Stimulated activated effector memory CD8-positive, alpha-beta T cell treated with anti-CD3 and anti-CD28 coated beads, Interleukin-12 subunit alpha, Interleukin-12 subunit beta, amount 100 ng/mL, for 72 hours (primary cell): ENCODE measurements at regions not wholly inside any gene's neighbourhood (a gene's known extent, or its start where the extent isn't known, plus 50 kb on each side); places are given as distances from the start of the nearest gene placed in this dataset.

Experiments
- ATAC-seq: fragments of 150-1000 bp; cut with Tn5 transposase; 2 replicates; pipeline ENCODE4 v1.10.0; 2021
- DNase-seq, 2 donors: peaks; one replicate each; pipeline ENCODE4 v3.0.0; 2021 to 2022; ENCODE audit warnings: low spot score in 2 of 2
- H3K27ac Mint-ChIP-seq: one replicate; pipeline ENCODE4 v1.8.0; 2022; ENCODE audit warnings: mild to moderate bottlenecking, mixed read lengths
- H3K36me3 Mint-ChIP-seq: one replicate; pipeline ENCODE4 v1.8.0; 2022; ENCODE audit warnings: mild to moderate bottlenecking, mixed read lengths
- H3K4me1 Mint-ChIP-seq: one replicate; pipeline ENCODE4 v1.8.0; 2022; ENCODE audit warnings: mixed read lengths
- H3K4me3 Mint-ChIP-seq: one replicate; pipeline ENCODE4 v1.8.0; 2022; ENCODE audit warnings: mild to moderate bottlenecking, mixed read lengths
- H3K9me3 Mint-ChIP-seq: one replicate; pipeline ENCODE4 v1.8.0; 2022; ENCODE audit warnings: mixed read lengths

GRCh38 chr5:57327561-57328367 lies 153.9 kb downstream of the GPBP1 start:
- ATAC-seq: peak; percentile 52
- no peak overlapping the region for H3K4me3 Mint-ChIP-seq
- H3K27ac Mint-ChIP-seq: no peak overlapping the region
- H3K9me3 Mint-ChIP-seq: no peaks in the 10 kb centered on the region
- DNase-seq: no peak
- H3K36me3 Mint-ChIP-seq: no peaks in the 10 kb centered on the region
- peaks cover 8% of the 10 kb centered on the region for H3K4me1 Mint-ChIP-seq

- Mint-ChIP-seq H3K4me3 (no peak overlapping the region), H3K27ac (no peak overlapping the region), H3K9me3 (no peaks in the 10 kb centered on the region), H3K36me3 (no peaks in the 10 kb centered on the region), H3K4me1 (peaks cover 8% of the 10 kb centered on the region)
- DNase-seq: no peak
- ATAC-seq: no peak
These were observed 152.0 kb downstream of the GPBP1 start for GRCh38 chr5:57325678-57326397.

GRCh38 chr5:57324861-57325260 lies 151.0 kb downstream of the GPBP1 start:
- ATAC-seq: no peak

GRCh38 chr5:57324181-57324580 lies 150.3 kb downstream of the GPBP1 start:
- Mint-ChIP-seq H3K27ac (no peak overlapping the region), H3K9me3 (no peaks in the 10 kb centered on the region), H3K4me3 (no peak overlapping the region), H3K4me1 (peaks cover 8% of the 10 kb centered on the region), H3K36me3 (no peaks in the 10 kb centered on the region)
- DNase-seq (no peak), ATAC-seq (peak; percentile 34)

More at GRCh38 chr5:57324861-57325260, 151.0 kb downstream of the GPBP1 start:
- no peak for DNase-seq
- Mint-ChIP-seq H3K36me3 (no peaks in the 10 kb centered on the region), H3K27ac (no peak overlapping the region), H3K4me3 (no peak overlapping the region), H3K9me3 (no peaks in the 10 kb centered on the region), H3K4me1 (peaks cover 8% of the 10 kb centered on the region)

GRCh38 chr5:57320582-57320981 lies 146.7 kb downstream of the GPBP1 start:
- H3K27ac Mint-ChIP-seq: no peak overlapping the region
- ATAC-seq: no peak
- no peaks in the 10 kb centered on the region for H3K36me3 Mint-ChIP-seq
- no peaks in the 10 kb centered on the region for H3K4me1 Mint-ChIP-seq
- DNase-seq: no peak
- no peak overlapping the region for H3K4me3 Mint-ChIP-seq
- H3K9me3 Mint-ChIP-seq: no peaks in the 10 kb centered on the region

GRCh38 chr5:57319628-57320027 lies 145.8 kb downstream of the GPBP1 start:
- H3K9me3 Mint-ChIP-seq: no peaks in the 10 kb centered on the region
- no peaks in the 10 kb centered on the region for H3K36me3 Mint-ChIP-seq
- ATAC-seq: no peak
- H3K4me3 Mint-ChIP-seq: no peak overlapping the region
- no peaks in the 10 kb centered on the region for H3K4me1 Mint-ChIP-seq
- H3K27ac Mint-ChIP-seq: no peak overlapping the region
- DNase-seq: no peak

GRCh38 chr5:57318251-57318650 lies 144.4 kb downstream of the GPBP1 start:
- H3K36me3 Mint-ChIP-seq: no peaks in the 10 kb centered on the region
- H3K27ac Mint-ChIP-seq: no peak overlapping the region
- H3K4me3 Mint-ChIP-seq: no peak overlapping the region
- ATAC-seq (no peak), DNase-seq (no peak)
- no peaks in the 10 kb centered on the region for H3K4me1 Mint-ChIP-seq
- no peaks in the 10 kb centered on the region for H3K9me3 Mint-ChIP-seq

- no peaks in the 10 kb centered on the region for H3K36me3 Mint-ChIP-seq
- no peak for DNase-seq
- no peak overlapping the region for H3K4me3 Mint-ChIP-seq
- H3K9me3 Mint-ChIP-seq: no peaks in the 10 kb centered on the region
- no peak overlapping the region for H3K27ac Mint-ChIP-seq
- ATAC-seq: no peak
- H3K4me1 Mint-ChIP-seq: no peaks in the 10 kb centered on the region
These were observed 143.5 kb downstream of the GPBP1 start for GRCh38 chr5:57317341-57317740.

- H3K27ac Mint-ChIP-seq: no peak overlapping the region
- H3K4me1 Mint-ChIP-seq: no peaks in the 10 kb centered on the region
- H3K36me3 Mint-ChIP-seq: no peaks in the 10 kb centered on the region
- ATAC-seq (peak; percentile 90), DNase-seq (no peak)
- no peaks in the 10 kb centered on the region for H3K9me3 Mint-ChIP-seq
- H3K4me3 Mint-ChIP-seq: no peak overlapping the region
These were observed 143.0 kb downstream of the GPBP1 start for GRCh38 chr5:57316798-57317327.

GRCh38 chr5:57315941-57316340 lies 142.1 kb downstream of the GPBP1 start:
- no peaks in the 10 kb centered on the region for H3K36me3 Mint-ChIP-seq
- no peaks in the 10 kb centered on the region for H3K9me3 Mint-ChIP-seq
- no peak overlapping the region for H3K27ac Mint-ChIP-seq
- ATAC-seq: no peak
- H3K4me3 Mint-ChIP-seq: no peak overlapping the region
- H3K4me1 Mint-ChIP-seq: no peaks in the 10 kb centered on the region
- DNase-seq: no peak
